Activated CD4-positive, alpha-beta T cell treated with anti-CD3 and anti-CD28 coated beads for 24 hours (primary cell): ENCODE measurements at regions not wholly inside any gene's neighbourhood (a gene's known extent, or its start where the extent isn't known, plus 50 kb on each side); places are given as distances from the start of the nearest gene placed in this dataset.
"Not testable (repeated sequence)": the region's sequence is repeated elsewhere in the genome, so short reads cannot be mapped to it uniquely, and the experiment has no call there.

Source experiments
- DNase-seq, 2 donors: peaks; one replicate each; pipeline ENCODE4 v3.0.0-alpha.2; 2020; ENCODE audit warnings: low read depth in 2 of 2

DNA sequence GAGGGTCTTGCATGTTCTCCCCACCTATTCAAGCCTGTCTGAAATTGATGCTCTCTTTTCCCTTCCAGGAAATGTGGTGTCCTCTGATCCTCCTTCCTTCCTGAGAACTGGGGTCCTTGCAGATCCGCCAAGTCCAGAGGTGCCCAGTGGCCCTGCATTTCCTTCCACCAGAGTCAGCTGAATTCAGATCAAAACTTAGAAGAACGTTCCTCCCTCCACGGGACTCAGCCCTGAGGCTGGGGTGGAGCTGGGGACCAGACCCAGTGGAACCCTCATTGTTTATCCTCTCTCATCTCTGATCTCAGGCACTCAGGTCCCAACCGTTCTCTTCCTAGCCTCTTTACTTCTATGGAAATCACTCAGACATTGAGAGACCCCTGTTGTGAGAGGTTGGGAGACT, 477.3 kb downstream of the TSHZ3 start:
- DNase-seq = no peak

DNA sequence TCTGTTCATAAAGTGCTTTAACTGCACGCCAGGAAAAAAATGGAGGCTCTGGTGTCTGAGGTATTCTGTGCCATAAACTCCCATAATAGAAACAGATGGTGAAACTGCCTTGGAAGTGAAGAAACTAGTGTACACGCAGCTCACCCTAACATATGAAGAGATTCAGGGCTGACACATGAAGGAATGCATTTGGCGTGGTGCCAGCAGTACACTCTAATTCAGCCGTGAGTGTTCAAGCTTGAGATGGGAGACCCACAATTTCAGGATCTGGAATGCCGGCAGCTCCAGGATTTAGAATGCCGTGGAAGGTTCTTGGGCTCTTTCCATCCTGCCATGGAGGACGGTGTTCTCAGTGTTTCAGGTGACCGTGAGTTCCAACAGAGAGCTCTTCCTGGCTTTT, 478.4 kb downstream of the TSHZ3 start:
- DNase-seq = no peak

DNA sequence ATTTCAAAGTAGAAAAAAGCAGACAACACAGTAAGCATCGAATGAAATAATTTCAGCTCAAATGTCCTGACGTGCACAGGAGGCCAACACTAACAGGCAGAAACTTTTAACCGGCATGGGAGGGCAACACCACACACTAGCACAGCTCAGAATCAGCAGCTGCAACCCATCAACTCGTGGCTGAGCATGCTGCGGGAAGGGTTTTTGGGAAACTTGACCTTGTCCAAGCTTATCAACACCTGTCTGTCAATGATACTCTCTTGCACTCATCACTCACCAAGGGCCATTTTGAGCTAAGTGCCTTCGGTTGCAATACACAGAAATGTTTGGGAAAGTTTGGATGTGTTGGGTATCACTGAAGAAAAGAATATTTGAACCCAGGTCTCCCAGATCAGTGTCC, 483.7 kb downstream of the TSHZ3 start:
- DNase-seq = no peak

DNA sequence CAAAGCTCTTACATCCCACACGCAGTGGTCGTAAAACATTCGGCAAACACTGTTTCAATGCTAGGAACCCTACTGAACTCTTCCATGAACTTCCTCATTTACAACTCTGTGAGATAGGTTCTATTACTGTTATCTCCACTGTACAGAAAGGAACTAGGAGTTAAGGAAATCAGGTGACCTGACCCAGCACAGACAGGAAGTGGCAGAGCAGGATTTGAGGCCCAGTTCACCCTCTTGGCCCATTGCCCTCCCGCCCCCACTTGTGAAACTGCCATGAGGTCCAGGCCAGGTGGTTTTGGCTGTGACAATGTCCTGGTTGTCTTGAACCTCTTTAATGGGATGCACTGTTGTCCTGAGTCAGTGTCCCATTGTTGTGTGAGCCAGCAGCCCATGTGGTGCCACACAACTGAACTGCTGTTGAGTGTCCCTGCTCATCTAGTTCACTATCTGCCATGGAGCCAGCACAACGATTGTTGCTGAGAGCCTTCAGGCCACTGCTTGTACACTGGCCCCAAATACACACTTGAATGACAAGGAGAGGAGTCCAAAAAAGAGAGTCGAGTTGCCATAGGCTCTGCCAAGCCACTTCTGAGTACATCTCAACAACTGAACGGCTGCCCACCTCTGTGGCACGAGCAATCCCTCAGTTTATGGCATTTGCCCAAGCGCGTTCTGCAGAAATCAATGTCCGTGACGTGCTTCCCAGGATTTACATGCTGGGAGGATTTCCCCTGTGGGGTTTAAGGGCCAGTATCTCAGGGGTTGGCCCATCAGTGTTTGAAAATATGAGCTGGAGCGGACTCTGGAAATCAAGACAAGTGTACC, 484.6 kb downstream of the TSHZ3 start:
- no peak for DNase-seq

DNA sequence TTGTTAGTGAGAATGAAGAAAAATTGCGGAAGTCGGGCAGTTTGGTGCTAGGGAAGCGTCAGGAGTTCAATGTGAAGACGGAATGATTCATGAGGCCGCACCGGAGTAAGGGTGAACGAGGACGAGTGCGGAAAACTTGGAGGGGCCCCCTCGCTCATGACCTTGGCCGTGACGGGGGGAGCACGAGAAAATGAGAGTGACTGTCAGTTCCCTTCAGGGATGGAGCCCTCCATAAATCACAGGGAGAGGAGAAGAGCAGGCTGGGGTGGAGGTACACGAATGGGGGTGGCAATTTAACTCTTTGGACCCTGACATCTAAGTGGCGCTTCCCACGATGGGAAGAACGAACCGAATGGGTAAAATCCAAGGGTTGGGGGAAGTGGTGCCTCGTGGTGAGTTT, 486.4 kb downstream of the TSHZ3 start:
- DNase-seq = no peak

DNA sequence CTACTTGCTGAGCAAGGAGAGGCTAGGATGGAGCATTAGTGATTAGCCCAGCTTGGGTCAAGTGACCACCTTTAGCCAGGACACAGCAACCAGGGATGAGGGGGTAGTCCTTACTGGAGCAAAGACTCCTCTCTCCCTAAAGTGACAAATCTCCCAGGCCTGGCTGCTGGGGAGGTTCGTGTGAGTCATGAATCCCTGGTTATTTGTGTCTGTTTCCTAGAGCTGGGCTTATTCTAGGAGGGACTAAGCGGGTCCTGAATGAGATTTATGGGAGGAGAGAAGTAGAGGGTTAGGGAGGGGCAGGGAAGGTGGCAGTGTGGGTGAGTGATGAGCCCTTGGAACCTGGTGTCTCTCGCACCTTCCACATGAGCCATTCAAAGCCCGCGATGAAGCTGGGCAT, 487.3 kb downstream of the TSHZ3 start:
- no peak for DNase-seq

DNA sequence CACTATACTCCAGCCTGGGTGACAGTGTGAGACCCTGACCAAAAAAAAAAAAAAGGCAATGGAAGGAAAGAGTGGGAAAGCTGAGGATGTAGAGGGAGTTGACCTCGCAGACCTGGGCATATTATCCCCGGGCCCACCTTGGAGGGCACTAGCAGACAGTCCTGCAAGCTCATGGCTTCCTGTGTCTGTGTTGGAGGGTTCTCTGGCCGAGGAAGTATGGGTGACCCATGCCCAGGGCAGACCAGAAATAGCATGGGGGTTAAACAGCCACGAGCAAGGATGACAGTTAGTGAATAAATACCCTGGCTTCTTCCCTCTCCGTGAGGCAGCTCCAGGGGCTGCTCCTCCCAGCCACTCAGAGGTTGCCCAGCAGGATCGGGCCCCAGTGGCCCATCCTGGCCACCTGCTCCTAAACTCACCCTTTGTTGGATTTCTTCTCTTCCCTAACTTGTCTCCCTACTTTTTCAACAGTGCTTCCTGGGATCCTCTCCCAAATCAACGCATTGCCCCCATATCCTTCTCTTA, 485.8 kb downstream of the ZNF536 start:
- no peak for DNase-seq

DNA sequence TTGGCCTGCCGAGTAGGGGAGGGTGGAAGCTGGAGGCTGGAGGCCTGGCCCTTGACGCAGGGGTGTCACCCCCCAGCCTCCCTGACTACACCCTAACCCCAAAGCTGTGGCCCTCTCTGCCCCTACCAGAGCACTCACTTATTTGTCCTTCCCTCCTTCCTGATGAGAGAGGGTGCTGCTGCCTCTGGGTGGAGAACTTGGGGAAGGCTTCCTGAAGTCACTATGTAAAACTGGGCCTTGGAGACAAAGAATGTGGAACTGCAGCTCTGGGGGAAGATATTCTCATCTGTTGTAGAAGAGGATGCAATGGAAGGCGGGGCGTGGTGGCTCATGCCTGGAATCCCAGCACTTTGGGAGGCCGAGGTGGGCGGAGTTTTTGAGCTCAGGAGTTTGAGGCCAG, 485.2 kb downstream of the ZNF536 start:
- DNase-seq = no peak

DNA sequence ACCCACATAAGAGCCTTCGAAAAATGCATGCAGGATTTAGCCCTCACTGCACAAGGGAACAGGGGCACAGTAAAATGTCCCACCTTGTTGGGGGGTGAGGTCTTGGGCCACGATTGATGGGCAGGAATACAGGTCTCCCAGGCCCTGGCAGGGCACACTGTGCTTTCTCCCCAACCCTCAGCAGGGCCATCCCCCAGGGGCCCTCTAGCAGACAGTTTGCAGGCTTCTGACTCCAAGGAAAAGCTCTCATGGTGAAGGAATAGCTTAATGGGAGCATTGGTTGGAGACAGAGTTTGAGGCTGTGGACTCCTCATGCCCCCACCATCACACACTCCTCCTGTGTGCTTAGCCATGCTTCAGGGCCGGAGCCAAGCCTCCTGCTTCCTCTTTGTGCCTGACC, 484.6 kb downstream of the ZNF536 start:
- DNase-seq = no peak

DNA sequence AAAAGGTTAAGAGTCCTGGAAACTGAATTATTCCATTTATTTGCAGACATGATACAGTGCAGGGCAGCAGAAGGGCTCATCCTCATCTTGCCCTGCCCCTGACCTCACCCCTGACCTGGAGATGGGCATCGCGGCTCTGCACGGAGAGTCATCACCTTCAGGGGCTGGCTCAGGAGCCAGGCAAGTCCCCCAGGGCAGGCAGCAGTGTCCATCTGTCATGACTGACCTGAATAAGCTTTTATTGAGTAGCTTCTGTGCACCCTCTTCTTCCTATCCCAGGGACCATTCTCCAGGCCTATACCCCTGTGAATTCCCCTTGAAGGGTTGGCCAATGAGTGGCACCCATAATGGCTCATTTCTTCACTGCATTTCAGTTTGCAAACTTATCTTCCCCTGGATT, 484.2 kb downstream of the ZNF536 start:
- DNase-seq = no peak

DNA sequence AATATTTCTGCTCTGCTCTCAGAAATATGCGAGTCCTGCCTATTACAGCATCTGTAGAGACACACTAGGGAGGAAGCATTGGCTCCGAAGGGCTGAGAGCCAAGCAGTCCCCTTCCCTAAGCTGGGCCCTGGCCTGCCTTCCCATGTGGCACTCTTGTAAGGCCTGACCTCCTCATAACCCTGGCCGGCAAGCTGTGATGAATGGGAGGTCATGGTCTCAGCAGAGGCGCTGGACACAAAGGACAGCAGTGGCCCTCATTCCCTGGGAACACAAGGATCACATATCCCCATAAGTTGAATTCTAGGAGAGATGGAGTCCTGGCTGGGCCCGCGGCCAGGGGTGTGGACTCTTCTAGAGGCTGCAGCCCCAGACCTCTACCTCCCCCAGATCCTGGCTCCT, 483.3 kb downstream of the ZNF536 start:
- no peak for DNase-seq

DNA sequence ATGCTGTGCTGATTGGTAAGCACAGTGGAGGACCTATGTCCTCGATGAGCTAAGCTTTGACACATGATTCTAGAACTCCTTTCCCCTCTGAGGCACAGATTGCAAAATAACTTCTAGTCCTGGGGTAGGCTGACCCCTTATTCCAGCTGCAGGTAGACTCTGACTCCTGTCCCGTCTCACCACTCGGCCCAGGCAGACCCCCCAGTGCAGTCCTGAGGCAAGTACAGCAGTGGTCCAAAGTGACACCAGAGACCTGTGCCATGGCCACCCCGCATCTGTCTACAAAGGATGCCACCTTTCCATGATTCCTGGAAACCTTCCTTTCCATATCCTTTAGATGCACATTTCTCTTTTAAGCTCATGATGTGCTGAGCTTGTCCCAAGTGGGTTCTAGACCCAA, 482.5 kb downstream of the ZNF536 start:
- DNase-seq = no peak

DNA sequence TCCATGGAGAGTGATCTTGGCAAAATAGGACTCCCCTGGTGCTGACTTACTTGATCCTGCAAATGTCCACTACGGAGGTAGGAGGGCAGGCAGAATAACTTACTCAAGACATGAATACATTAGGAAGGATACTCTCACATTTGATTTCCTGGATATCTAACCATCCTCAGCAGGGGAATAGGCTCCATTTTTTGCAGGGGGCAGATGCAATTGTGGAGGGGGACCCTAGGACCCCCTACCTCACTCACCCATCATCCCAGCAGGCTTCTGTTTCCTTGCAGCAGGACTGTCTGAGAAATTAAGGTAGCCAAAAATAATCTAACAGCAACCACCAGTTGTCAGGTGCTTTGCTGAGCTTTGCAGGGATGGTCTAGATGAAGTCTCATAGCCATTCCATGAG, 482.0 kb downstream of the ZNF536 start:
- no peak for DNase-seq

DNA sequence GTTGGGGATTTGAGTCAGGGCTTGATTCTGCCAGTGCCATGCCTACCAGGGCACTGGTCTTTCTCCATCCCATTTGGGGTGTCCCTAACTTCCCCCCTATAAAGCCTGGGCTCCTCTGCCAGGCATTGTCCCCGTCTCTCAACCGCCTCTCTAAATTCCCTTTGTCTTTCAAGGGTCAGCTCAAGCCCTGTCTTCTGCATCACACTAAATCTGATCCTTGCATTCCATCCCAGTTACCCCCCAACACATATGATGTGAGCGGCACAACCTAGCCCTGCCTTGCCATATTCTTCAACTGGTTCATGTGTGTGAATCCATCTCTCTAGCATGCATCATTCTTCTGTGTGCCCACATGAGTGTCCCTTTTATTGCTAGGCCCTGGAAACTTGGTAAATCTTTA, 480.9 kb downstream of the ZNF536 start:
- no peak for DNase-seq

DNA sequence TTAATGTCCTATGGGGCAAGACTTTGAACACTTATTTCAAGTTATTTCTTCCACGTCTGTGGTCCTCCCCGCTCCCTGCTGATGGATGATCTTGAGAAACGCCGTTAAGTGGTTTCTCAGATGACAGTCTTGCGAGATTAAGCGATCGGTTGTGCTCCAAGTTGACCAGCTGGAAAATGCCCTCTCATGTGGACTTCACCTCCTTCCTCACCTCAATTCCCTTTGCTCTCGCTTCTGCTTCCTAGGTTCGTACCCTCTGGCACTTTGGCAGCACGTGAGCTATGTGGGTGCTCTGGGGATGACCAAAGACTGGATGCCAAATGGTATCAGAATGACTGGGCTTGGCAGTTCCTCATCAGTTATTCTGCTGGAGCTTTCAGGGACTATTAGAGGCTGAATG, 480.0 kb downstream of the ZNF536 start:
- DNase-seq = no peak

DNA sequence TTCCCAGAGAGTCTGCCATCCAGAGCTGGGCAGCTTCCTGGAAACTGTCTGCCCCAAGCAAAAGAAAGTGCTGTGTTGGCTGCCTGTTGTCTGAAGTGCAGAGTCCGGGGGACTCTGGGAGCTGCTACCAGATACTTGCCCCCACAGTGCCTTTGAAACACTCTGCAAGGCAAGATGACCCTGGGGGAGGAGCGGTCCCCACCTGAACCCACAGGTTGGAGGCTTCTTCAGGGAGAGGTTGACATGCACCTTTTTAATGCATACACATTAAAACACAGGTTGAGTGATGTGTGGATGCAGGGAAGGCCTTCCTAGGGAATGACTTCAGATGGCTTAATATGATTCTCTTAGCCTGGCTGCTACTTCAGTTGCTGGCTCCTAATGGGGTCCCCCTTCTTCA, 479.5 kb downstream of the ZNF536 start:
- DNase-seq = no peak

DNA sequence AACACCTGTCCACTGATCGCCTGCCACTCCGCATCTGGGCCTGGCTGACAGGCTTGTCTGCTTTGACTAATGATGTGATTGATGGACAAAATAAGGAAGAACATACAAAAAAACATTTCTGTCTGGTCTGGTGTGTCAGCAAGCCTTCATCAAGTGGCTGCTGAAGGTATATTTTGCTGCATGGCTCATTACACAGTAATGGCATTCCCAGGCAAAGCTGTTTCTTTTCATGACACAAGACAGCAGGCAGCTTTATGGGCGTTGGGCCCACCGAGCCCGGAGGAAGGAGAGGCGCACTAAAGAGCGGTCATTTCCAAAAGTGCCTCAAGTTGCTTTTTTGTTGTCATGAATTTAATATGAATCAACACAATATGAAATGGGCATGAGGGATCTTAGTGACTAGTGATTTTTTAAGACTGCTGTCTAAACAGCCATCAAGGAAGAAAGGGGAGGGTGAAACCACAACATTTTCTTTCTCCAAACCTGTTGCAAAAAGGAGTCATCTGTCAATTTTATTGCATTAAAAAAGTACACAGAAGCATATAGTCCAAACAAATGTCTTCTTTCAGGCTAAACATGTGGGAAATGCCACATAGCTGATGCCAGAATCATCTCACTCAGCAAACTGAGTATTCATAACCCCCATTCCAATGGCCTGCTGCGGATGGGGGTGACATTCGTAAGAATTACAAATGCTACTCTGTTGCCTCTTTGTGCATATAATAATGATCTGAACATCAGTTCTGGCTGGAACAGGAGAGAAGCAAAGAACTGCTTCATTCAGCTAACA, 476.6 kb downstream of the ZNF536 start:
- no peak for DNase-seq

DNA sequence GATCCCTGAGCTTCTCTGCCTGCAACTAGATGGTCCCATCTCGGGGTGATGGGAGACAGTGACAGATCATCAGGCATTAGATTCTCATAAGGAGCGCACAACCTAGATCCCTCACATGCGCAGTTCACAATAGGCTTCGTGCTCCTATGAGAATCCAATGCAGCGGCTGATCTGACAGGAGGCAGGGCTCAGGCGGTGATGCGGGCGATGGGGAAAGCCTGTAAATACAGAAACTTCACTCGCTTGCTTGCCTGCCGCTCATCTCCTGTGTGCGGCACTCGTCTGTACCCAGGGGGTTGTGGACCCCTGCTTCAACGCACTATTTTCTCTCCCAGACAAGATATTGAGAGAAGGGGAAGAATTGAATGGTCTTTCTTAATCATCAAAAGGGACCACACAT, 473.9 kb downstream of the ZNF536 start:
- no peak for DNase-seq

DNA sequence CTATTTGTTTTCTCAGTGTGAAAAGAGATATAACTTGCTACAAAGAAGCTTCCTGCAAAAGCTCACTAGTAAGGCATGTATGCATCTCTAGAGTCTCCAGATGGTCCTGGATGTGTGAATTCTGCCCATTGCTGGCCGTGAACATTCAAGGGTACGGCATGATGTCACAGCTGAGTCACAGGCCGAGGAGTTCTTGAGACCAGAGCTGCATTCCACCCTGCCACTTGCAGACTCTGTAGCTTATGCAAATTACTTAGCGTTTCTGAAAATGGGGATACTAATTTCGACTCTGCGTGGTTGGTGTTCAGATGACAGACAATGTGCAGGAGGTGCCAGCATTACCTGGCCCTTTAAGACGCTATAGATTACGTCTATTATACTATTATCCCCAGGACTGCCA, 470.7 kb downstream of the ZNF536 start:
- DNase-seq = no peak

DNA sequence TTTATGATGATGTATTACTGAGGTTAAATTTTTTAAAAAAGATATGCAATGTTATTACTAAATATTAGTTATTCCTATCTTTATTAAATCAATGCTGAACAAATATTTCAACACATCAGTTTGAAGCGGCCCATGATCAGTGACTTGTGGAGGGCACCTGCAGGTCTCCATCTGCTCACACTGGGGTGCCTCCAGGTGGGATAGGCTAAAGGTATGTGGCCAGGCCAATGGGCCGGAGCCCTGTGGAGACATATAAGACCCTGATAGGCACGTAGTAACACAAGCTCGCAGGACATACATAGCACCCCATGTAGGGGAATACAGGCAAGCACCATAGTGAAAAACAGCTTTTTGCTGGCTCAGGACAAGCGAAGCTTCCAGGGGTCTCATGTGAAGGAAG, 469.8 kb downstream of the ZNF536 start:
- DNase-seq = no peak

DNA sequence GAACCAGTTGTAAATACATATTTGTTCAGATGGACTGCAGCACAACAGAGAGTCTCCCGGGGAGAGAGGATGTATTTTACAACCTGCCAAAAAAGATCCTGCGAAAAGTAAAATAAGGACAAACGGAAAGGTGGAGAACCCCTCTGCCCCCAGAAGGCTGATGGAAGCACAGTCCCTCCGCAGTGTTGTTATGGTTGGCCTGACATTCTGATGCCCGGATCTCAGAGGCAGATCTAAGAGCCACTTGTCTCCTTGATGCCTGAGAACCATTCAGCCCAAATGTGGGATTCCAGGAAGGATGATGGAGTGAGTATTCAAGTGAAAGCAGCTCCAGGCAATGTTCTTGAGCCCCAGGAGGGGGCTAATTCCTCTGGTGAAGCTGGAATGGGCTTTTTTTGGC, 458.7 kb downstream of the ZNF536 start:
- DNase-seq = no peak

DNA sequence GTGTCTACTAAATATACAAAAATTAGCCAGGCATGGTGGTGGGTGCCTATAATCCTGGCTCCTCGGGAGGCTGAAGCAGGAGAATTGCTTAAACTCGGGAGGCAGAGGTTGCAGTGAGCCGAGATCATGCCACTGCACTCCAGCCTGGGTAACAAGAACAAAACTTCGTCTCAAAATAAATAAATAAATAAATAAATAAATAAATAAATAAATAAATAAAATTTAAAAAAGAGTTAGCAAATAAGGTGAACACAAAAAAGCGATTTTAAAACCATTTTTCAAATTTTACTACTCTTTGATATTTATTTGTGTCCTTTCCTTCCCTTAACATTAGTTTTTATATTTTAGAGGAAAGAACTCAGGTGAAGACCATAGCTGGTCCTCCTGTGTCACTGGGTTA, 453.3 kb downstream of the ZNF536 start:
- DNase-seq = not testable (repeated sequence)

DNA sequence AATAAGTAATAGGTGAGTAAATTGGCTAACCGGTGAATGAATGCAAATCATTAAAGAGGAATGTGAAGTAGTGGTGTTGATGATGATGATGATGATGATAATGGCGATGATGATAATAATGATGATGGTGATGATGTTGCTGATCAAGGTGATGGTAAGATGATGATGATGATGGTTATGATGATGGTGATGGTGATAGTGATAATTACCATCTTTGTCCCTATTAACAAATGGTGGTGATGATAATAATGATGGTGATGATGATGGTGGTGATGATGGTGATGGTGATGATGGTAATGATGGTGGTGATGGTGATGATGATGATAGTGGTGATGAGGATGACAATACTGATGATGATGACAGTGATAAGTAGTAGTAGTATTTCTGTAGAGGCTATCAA, 452.6 kb downstream of the ZNF536 start:
- no peak for DNase-seq
